ENCODE measurements at regions not wholly inside any gene's neighbourhood (a gene's known extent, or its start where the extent isn't known, plus 50 kb on each side); places are given as distances from the start of the nearest gene placed in this dataset.
"Not testable (repeated sequence)": the region's sequence is repeated elsewhere in the genome, so short reads cannot be mapped to it uniquely, and the experiment has no call there.

GRCh38 chr6:115579565-115579964, 481.1 kb downstream of the FRK start:
- TF ChIP-seq, protein P1, sequence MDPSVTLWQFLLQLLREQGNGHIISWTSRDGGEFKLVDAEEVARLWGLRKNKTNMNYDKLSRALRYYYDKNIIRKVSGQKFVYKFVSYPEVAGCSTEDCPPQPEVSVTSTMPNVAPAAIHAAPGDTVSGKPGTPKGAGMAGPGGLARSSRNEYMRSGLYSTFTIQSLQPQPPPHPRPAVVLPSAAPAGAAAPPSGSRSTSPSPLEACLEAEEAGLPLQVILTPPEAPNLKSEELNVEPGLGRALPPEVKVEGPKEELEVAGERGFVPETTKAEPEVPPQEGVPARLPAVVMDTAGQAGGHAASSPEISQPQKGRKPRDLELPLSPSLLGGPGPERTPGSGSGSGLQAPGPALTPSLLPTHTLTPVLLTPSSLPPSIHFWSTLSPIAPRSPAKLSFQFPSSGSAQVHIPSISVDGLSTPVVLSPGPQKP (IDR thresholded peaks at IDR 0.05; ENCODE audit: low read depth, low read length) = not testable (repeated sequence)
- TF ChIP-seq PML (IDR thresholded peaks at IDR 0.05; ENCODE audit: low read length); NFIC (IDR thresholded peaks at IDR 0.05; ENCODE audit: low read depth, low read length); EZH2 (IDR thresholded peaks at IDR 0.05; ENCODE audit: borderline replicate concordance, control insufficient read depth, low read depth, low read length); POLR2A (IDR thresholded peaks at IDR 0.05; ENCODE audit: low read depth, low read length); SIN3A (IDR thresholded peaks at IDR 0.05; ENCODE audit: low read depth, low read length): not testable (repeated sequence)
- TF ChIP-seq, protein P2, sequence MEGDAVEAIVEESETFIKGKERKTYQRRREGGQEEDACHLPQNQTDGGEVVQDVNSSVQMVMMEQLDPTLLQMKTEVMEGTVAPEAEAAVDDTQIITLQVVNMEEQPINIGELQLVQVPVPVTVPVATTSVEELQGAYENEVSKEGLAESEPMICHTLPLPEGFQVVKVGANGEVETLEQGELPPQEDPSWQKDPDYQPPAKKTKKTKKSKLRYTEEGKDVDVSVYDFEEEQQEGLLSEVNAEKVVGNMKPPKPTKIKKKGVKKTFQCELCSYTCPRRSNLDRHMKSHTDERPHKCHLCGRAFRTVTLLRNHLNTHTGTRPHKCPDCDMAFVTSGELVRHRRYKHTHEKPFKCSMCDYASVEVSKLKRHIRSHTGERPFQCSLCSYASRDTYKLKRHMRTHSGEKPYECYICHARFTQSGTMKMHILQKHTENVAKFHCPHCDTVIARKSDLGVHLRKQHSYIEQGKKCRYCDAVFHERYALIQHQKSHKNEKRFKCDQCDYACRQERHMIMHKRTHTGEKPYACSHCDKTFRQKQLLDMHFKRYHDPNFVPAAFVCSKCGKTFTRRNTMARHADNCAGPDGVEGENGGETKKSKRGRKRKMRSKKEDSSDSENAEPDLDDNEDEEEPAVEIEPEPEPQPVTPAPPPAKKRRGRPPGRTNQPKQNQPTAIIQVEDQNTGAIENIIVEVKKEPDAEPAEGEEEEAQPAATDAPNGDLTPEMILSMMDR (IDR thresholded peaks at IDR 0.05 in 2 of 3, conservative IDR thresholded peaks at IDR 0.05 in 1 of 3; ENCODE audit: control insufficient read depth in 2 of 3, extremely low read depth in 1 of 3, insufficient read depth in 1 of 3, low read depth in 3 of 3, low read length in 3 of 3) = not testable (repeated sequence)
